ENCODE measurements at regions not wholly inside any gene's neighbourhood (a gene's known extent, or its start where the extent isn't known, plus 50 kb on each side); places are given as distances from the start of the nearest gene placed in this dataset.

DNA sequence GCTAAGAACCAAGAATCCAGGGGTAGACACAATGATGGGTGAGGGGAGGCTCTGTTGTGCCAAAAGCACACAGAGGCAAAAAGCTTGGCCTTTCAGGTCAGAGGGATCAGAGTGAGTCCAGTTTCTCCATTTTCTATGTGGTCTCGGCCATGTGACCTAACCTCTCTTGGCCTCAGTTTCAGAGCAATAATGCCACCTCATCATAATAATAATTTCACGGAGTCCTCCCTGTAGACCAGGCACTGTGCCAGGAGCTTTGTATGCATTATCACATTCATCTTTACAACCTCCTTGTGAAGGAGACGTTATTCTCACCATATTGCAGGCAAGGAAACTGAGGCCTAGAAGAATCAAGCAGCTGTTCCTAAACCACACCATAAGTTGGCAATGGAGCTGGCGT is 120.2 kb downstream of the WT1 start:
- H3K27me3 ChIP-seq (ENCODE audit: control insufficient read depth in 1 of 2, insufficient read depth in 2 of 2, low read length in 2 of 2), result peaks cover 0 to 8% of the 10 kb centered on the region in 2 donors
- H3K9me3 ChIP-seq (ENCODE audit: control insufficient read depth in 2 of 2, low read length in 2 of 2), result no peaks in the 10 kb centered on the region
- no peak overlapping the region for H3K9ac ChIP-seq (ENCODE audit: low read length in 2 of 2)
- H3K4me3 ChIP-seq (ENCODE audit: low read length in 2 of 2), result no peak overlapping the region
- no peak overlapping the region for H3K27ac ChIP-seq (ENCODE audit: low read length)
- no peaks in the 10 kb centered on the region for H3K36me3 ChIP-seq (ENCODE audit: control insufficient read depth in 2 of 2, insufficient read depth in 2 of 2, low read length in 2 of 2)
- no peaks in the 10 kb centered on the region for H3K4me1 ChIP-seq (ENCODE audit: control insufficient read depth, insufficient read depth, low read length)

DNA sequence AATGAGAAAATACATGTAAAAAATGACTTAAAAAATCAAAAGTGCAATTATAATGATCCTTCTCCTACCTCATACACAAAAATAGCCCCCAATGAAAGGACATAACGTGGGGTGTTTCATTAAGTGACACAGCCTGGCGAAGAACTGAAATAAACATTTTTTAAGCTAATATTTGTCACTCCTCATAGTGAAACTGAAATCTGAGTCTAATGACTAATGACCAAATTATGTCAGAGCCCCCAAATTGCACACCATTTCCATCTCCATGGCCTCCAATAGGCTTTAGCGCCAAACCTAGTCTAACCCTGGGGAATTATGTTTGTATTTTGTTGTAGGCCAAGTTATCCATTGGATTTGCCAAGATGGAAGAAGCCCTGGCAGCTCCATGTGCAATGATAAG is 119.1 kb downstream of the WT1 start:
- Histone ChIP-seq H3K27me3 (ENCODE audit: control insufficient read depth in 1 of 2, insufficient read depth in 2 of 2, low read length in 2 of 2) (peaks cover 0 to 8% of the 10 kb centered on the region in 2 donors), H3K9ac (ENCODE audit: low read length in 2 of 2) (no peak overlapping the region)

DNA sequence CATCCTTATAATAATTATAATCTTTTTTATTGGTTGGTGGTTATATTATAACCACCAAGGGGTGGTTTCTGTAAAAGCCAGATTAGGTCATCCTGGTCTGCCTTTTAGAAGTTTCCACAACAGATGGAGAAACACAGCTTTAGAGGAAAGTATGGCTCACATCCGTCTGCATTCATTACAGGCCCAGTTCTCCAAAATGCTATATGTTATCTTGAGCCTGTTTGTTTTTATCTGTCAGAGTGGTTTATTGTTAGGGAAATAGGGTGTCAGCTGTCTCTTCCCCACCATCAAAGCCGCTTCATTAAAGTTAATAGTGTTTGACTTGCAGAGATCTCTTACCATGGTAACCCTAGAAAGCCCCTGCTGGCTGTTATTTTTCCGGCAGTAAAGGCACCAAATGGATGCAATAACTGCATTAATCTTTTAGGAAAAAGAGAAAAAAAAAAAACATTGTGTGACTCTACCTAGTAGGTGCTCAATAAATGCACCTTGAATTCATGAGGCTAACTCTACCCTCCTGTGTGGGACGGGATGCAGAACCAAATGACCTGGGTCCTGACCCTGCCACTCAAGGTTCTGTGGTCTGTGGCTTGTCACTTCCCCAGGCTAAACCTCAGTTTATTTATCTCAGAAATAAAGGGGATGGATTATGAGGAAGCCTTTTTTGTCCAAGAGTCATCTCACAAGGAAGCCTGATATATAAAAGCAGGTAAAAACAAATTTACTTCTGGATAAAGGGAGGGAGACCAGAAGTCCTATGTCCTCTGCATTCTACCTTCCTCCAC is 118.3 kb downstream of the WT1 start:
- Histone ChIP-seq H3K9ac (ENCODE audit: low read length in 2 of 2) (no peak overlapping the region), H3K4me1 (ENCODE audit: control insufficient read depth, insufficient read depth, low read length) (no peaks in the 10 kb centered on the region), H3K9me3 (ENCODE audit: control insufficient read depth in 2 of 2, low read length in 2 of 2) (no peaks in the 10 kb centered on the region), H3K4me3 (ENCODE audit: low read length in 2 of 2) (no peak overlapping the region), H3K36me3 (ENCODE audit: control insufficient read depth in 2 of 2, insufficient read depth in 2 of 2, low read length in 2 of 2) (no peaks in the 10 kb centered on the region), H3K27ac (ENCODE audit: low read length) (no peak overlapping the region), H3K27me3 (ENCODE audit: control insufficient read depth in 1 of 2, insufficient read depth in 2 of 2, low read length in 2 of 2) (peaks cover 0 to 8% of the 10 kb centered on the region in 2 donors)

More for the DNA sequence above, 119.1 kb downstream of the WT1 start:
- Histone ChIP-seq H3K4me1 (ENCODE audit: control insufficient read depth, insufficient read depth, low read length) (no peaks in the 10 kb centered on the region), H3K27ac (ENCODE audit: low read length) (no peak overlapping the region), H3K9me3 (ENCODE audit: control insufficient read depth in 2 of 2, low read length in 2 of 2) (no peaks in the 10 kb centered on the region), H3K36me3 (ENCODE audit: control insufficient read depth in 2 of 2, insufficient read depth in 2 of 2, low read length in 2 of 2) (no peaks in the 10 kb centered on the region), H3K4me3 (ENCODE audit: low read length in 2 of 2) (no peak overlapping the region)

DNA sequence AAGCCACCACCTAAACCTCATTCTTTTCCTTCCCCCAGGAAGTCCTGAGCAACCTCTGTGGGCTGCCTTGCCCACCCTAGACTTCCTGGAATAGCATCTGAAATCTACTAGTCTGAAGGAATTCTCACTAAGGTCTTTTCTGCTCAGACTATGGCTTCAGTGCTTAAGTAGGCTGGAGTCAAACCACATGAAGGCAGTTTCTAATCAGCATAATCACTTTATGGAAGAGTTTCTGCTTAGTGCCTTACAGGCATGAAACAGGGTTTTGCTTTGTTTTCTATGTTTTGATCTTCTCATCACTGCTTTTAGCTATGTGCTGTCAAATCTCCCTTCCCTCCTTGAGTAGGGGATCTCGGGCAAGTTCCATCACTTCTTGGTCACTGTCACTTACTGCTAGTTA is 117.7 kb downstream of the WT1 start:
- no peaks in the 10 kb centered on the region for H3K4me1 ChIP-seq (ENCODE audit: control insufficient read depth, insufficient read depth, low read length)
- H3K27ac ChIP-seq (ENCODE audit: low read length), result no peak overlapping the region
- no peak overlapping the region for H3K9ac ChIP-seq (ENCODE audit: low read length in 2 of 2)
- H3K27me3 ChIP-seq (ENCODE audit: control insufficient read depth in 1 of 2, insufficient read depth in 2 of 2, low read length in 2 of 2), result peaks cover 0 to 9% of the 10 kb centered on the region in 2 donors
- H3K9me3 ChIP-seq (ENCODE audit: control insufficient read depth in 2 of 2, low read length in 2 of 2), result no peaks in the 10 kb centered on the region
- no peak overlapping the region for H3K4me3 ChIP-seq (ENCODE audit: low read length in 2 of 2)
- H3K36me3 ChIP-seq (ENCODE audit: control insufficient read depth in 2 of 2, insufficient read depth in 2 of 2, low read length in 2 of 2), result no peaks in the 10 kb centered on the region

DNA sequence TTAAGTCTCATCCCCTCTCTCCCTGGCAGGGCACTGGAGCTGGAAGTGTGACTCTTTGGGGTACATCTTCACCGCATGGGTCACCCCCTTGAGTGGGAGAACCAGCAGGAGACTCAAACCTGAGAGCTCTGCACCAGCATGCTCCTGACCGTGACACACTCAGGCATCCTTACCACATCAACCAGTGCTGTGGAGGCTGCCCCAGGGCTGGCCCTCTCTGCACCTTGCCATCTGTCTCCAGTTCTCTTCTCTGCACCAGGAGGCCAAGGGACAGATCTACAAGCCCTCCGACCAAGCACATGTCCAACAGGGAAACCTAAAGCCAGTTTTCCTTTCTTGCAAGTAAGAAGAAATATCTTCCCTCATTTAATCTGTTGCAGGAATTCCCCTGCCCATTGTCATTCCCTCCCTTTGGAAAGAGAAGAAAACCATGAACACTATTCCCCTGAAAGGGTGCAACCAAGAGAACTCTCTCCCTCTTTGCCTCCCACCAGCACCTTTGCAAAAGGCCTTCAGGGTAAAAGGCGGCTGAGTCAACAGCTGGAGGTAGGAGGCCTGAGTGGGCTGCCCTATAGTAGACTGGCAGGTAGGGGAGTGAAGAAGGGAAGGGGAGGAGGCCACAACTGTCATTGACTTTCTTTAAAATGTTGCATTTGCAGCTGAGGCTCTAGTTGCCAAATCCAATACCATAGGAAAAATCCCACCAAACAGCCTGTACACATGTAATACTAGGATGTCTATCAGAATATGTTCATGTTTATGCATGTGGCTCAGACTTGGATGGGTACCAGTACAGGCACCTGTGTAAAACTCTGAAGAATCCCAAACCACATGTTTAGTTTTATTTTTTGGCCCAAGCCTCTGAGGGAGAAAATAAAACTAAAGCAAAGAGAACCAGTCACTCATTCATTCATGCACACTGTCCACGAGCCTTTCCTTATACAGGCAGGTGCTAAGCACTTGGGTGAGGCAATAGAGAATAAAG is 117.0 kb downstream of the WT1 start:
- Histone ChIP-seq H3K4me3 (ENCODE audit: low read length in 2 of 2) (no peak overlapping the region), H3K36me3 (ENCODE audit: control insufficient read depth in 2 of 2, insufficient read depth in 2 of 2, low read length in 2 of 2) (no peaks in the 10 kb centered on the region), H3K27ac (ENCODE audit: low read length) (no peak overlapping the region), H3K9me3 (ENCODE audit: control insufficient read depth in 2 of 2, low read length in 2 of 2) (no peaks in the 10 kb centered on the region), H3K9ac (ENCODE audit: low read length in 2 of 2) (no peak overlapping the region), H3K27me3 (ENCODE audit: control insufficient read depth in 1 of 2, insufficient read depth in 2 of 2, low read length in 2 of 2) (peaks cover 0 to 8% of the 10 kb centered on the region in 2 donors), H3K4me1 (ENCODE audit: control insufficient read depth, insufficient read depth, low read length) (no peaks in the 10 kb centered on the region)

DNA sequence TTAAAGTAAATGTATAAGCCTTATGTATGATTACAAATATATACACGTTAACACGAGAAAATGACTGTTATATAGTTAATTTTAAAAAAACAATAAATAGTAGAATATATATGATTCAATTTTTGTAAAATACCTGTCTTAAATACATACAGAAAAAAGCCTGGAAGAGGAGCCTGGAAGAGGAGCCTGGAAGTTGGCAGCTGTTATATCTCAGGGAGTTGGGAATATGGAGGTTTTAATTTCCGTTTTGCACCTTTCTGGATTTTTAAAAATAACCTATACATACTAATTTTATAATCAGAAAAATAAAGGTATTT is 111.6 kb downstream of the WT1 start:
- Histone ChIP-seq H3K27me3 (ENCODE audit: control insufficient read depth in 1 of 2, insufficient read depth in 2 of 2, low read length in 2 of 2) (peaks cover 0 to 3% of the 10 kb centered on the region in 2 donors), H3K36me3 (ENCODE audit: control insufficient read depth in 2 of 2, insufficient read depth in 2 of 2, low read length in 2 of 2) (no peaks in the 10 kb centered on the region), H3K9ac (ENCODE audit: low read length in 2 of 2) (no peak overlapping the region), H3K27ac (ENCODE audit: low read length) (no peak overlapping the region), H3K4me3 (ENCODE audit: low read length in 2 of 2) (no peak overlapping the region), H3K4me1 (ENCODE audit: control insufficient read depth, insufficient read depth, low read length) (no peaks in the 10 kb centered on the region), H3K9me3 (ENCODE audit: control insufficient read depth in 2 of 2, low read length in 2 of 2) (no peaks in the 10 kb centered on the region)

DNA sequence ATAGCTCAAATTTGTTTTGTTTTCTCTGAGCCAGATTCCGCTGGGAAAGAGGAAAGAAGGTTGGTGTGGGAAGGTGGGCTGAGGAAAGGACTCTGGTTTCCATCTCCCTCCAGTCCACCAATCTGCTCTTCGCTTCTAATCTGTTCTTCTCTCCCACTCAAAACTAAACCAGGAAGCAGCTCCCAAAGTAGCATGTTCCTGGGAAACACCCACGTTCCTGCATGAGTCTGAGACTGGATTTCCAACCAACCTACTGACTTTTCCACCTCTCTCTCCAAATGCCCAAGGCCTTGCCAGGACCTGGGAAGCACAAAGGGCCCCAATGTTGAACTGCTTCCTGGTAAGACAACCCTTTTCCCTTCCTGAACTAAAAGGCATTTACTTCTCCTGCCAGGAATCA is 110.2 kb downstream of the WT1 start:
- Histone ChIP-seq H3K4me1 (ENCODE audit: control insufficient read depth, insufficient read depth, low read length) (no peaks in the 10 kb centered on the region), H3K27ac (ENCODE audit: low read length) (no peak overlapping the region), H3K36me3 (ENCODE audit: control insufficient read depth in 2 of 2, insufficient read depth in 2 of 2, low read length in 2 of 2) (no peaks in the 10 kb centered on the region), H3K4me3 (ENCODE audit: low read length in 2 of 2) (no peak overlapping the region), H3K9me3 (ENCODE audit: control insufficient read depth in 2 of 2, low read length in 2 of 2) (no peaks in the 10 kb centered on the region), H3K27me3 (ENCODE audit: control insufficient read depth in 1 of 2, insufficient read depth in 2 of 2, low read length in 2 of 2) (peaks cover 0 to 3% of the 10 kb centered on the region in 2 donors), H3K9ac (ENCODE audit: low read length in 2 of 2) (no peak overlapping the region)

DNA sequence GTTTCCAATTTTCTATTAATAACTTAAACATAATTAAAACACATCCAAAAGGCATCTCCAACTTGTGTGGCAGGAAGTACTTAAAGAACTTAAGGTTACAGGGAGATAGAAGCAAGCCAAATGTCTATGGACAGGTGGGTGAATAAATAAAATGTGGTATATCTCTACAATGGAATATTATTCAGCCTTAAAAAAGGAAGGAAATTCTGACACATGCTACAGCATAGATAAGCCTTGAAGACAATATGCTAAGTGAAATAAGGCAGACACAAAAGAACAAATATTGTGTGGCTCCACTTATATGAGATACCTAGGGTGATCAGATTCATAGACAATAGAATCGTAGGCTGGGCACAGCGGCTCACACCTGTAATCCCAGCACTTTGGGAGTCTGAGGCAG is 109.6 kb downstream of the WT1 start:
- Histone ChIP-seq H3K27me3 (ENCODE audit: control insufficient read depth in 1 of 2, insufficient read depth in 2 of 2, low read length in 2 of 2) (peaks cover 0 to 3% of the 10 kb centered on the region in 2 donors), H3K4me3 (ENCODE audit: low read length in 2 of 2) (no peak overlapping the region), H3K4me1 (ENCODE audit: control insufficient read depth, insufficient read depth, low read length) (no peaks in the 10 kb centered on the region), H3K36me3 (ENCODE audit: control insufficient read depth in 2 of 2, insufficient read depth in 2 of 2, low read length in 2 of 2) (no peaks in the 10 kb centered on the region), H3K9me3 (ENCODE audit: control insufficient read depth in 2 of 2, low read length in 2 of 2) (no peaks in the 10 kb centered on the region), H3K27ac (ENCODE audit: low read length) (no peak overlapping the region), H3K9ac (ENCODE audit: low read length in 2 of 2) (no peak overlapping the region)

DNA sequence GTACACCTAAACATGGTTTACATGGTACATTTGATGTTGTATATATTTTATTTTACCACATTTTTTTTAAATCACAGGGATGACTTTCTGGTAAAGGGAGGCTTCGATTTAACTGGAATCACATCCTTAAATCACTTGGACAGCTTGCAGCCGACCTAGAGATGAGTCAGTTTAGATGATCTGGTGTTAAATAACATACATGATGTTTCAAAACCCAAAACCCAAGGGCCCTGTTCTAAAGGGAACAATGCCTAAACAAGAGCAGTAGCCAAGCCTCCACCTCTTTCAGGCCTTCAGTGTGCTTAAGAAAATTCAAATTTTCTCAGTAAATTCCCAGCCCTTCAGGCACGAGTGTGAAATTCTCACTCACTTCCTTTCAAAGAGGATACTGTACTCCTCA is 108.8 kb downstream of the WT1 start:
- no peaks in the 10 kb centered on the region for H3K4me1 ChIP-seq (ENCODE audit: control insufficient read depth, insufficient read depth, low read length)
- H3K9me3 ChIP-seq (ENCODE audit: control insufficient read depth in 2 of 2, low read length in 2 of 2), result no peaks in the 10 kb centered on the region
- no peak overlapping the region for H3K27ac ChIP-seq (ENCODE audit: low read length)
- H3K9ac ChIP-seq (ENCODE audit: low read length in 2 of 2), result no peak overlapping the region
- no peak overlapping the region for H3K4me3 ChIP-seq (ENCODE audit: low read length in 2 of 2)
- H3K27me3 ChIP-seq (ENCODE audit: control insufficient read depth in 1 of 2, insufficient read depth in 2 of 2, low read length in 2 of 2), result peaks cover 0 to 3% of the 10 kb centered on the region in 2 donors
- H3K36me3 ChIP-seq (ENCODE audit: control insufficient read depth in 2 of 2, insufficient read depth in 2 of 2, low read length in 2 of 2), result no peaks in the 10 kb centered on the region

DNA sequence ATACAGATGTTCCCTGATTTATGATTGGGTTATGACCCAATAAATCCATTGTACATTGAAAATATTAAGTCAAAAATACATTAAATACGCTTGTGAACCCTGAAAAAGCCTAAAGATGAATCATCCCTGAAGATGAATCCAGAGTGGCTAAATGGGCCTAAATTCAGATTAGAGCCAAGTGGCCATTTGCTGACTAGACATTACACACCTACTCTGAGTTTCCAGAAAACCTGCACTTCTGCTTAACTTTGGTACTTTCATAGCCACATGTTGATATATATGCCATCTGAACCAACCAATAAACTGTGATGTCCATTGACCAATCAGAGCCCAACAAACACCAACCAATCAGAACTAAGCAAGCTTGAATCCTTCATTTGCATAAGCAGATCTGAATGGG is 106.9 kb downstream of the WT1 start:
- no peaks in the 10 kb centered on the region for H3K9me3 ChIP-seq (ENCODE audit: control insufficient read depth in 2 of 2, low read length in 2 of 2)
- no peak overlapping the region for H3K4me3 ChIP-seq (ENCODE audit: low read length in 2 of 2)
- H3K36me3 ChIP-seq (ENCODE audit: control insufficient read depth in 2 of 2, insufficient read depth in 2 of 2, low read length in 2 of 2), result no peaks in the 10 kb centered on the region
- H3K27ac ChIP-seq (ENCODE audit: low read length), result no peak overlapping the region
- no peak overlapping the region for H3K9ac ChIP-seq (ENCODE audit: low read length in 2 of 2)
- H3K4me1 ChIP-seq (ENCODE audit: control insufficient read depth, insufficient read depth, low read length), result peaks cover 2% of the 10 kb centered on the region
- no peaks in the 10 kb centered on the region for H3K27me3 ChIP-seq (ENCODE audit: control insufficient read depth in 1 of 2, insufficient read depth in 2 of 2, low read length in 2 of 2)

DNA sequence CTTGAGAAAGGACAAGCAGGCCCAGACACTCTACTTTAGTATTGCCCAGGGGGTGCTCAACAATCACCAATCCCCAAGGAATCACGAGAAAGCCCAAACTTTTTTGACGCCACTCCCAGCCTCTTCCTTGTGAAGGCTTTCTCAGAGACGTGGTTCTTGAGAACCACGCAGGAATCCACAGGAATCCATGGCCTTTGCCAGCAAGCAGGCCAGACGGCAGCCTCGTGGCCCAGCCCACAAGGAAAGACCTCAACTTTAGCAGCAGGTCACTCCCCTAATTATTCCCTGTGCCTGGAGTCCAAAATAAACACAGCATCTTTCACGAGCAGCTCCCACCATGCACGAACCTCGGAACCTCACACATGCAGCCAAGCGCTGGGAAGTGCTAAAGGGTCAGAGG is 104.2 kb downstream of the WT1 start:
- no peak overlapping the region for H3K4me3 ChIP-seq (ENCODE audit: low read length in 2 of 2)
- peaks cover 0 to 2% of the 10 kb centered on the region in 2 donors for H3K27me3 ChIP-seq (ENCODE audit: control insufficient read depth in 1 of 2, insufficient read depth in 2 of 2, low read length in 2 of 2)
- no peak overlapping the region for H3K9ac ChIP-seq (ENCODE audit: low read length in 2 of 2)
- H3K36me3 ChIP-seq (ENCODE audit: control insufficient read depth in 2 of 2, insufficient read depth in 2 of 2, low read length in 2 of 2), result no peaks in the 10 kb centered on the region
- H3K4me1 ChIP-seq (ENCODE audit: control insufficient read depth, insufficient read depth, low read length), result peaks cover 7% of the 10 kb centered on the region
- H3K9me3 ChIP-seq (ENCODE audit: control insufficient read depth in 2 of 2, low read length in 2 of 2), result no peaks in the 10 kb centered on the region
- H3K27ac ChIP-seq (ENCODE audit: low read length), result no peak overlapping the region

Data from stomach smooth muscle (tissue), 2 donors.